OCI-M2 (cell line): ENCODE measurements at regions not wholly inside any gene's neighbourhood (a gene's known extent, or its start where the extent isn't known, plus 50 kb on each side); places are given as distances from the start of the nearest gene placed in this dataset.

Experiments
- DNase-seq: peaks from one replicate; lab custom pipeline; 2025; ENCODE audit not compliant: unreplicated experiment; lab: John Stamatoyannopoulos, UW

DNA sequence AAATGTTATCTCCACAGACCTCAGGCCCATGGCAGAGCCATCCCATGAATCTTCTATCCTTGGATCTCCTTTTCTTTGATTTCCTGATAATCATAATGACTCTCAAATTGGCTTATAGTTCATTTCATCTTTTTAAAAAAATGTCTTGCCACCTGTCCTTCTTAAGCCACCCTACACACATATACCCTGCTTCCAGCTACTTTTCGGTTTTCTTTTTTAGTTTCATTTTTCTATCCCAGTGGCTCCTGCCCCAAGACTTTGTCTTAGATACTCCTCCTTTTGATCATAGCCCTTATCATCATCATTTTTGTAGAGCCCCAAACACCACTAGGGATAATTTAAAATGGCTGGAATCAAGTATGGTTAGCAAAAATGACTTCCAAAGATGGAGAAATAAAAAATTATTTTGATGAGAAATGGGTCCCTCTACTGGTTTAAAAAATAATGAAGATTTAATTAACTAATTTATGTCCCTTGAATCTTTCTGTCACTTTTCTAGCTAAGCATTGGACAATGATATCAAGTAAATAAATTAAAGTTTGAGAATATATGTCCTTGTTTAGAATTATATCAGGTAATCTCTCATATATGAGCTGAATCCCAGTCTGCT lies 277.3 kb upstream of the SEMA3D start:
- DNase-seq: no peak

DNA sequence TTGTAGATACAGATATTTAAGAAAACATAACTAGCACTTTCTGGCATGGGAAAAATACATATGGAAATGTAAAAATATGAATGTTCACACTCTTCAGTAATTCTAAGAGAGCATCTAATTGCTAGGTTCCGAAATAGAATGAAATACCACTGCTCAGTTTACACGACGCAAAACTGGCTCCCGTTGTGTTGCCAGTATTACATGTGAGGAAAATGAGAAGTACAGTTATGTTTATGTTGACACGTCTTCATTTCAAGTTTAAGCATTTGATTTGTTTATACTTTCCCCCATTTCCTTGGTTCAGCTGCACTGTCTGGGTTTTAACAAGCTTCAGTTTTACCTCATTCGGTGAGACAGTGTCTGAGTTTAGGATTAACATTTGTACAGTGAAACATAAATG lies 275.8 kb upstream of the SEMA3D start:
- no peak for DNase-seq

DNA sequence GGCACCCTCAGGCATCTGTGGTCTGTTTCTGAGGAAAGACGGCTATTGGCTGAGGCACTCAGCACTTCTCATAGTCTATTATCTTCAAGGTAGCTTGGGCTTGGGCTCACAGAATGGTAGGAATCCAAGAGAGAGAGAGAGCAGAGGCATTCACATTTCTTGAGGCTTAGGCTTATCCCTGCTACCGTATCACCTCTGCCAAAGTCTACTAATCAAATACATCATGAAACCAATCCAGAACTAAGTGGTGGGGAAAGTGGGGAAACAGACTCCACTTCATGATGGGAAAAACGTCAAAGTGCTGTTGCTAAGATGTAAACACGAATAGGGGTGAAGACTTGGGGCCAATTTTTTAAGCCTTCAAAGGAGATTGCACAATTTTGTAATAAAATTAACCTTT lies 271.1 kb upstream of the SEMA3D start:
- no peak for DNase-seq

- DNase-seq: no peak
Observed at GRCh38 chr7:85456254-85456653, 269.4 kb upstream of the SEMA3D start.

GRCh38 chr7:85454904-85455303 lies 268.0 kb upstream of the SEMA3D start:
- no peak for DNase-seq

DNA sequence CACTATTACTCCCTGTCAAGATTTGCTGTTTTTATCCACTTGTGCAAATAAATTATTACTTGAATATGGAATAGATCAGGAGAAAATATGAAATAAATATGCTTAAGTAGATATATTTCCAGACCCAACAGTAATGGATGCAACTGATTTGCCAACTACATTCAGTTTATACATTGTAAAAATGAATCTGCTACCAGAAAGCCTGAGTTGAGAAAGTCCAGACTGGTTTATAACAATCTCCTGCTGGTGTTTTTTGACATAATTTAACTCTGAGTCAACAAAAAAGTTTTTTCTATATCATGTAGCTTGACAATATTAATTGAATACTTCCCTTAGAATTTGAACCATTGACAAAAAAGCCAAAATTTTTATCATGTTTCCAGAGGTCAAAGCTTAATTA lies 265.8 kb upstream of the SEMA3D start:
- DNase-seq: no peak

- no peak for DNase-seq
Observed at GRCh38 chr7:85449478-85449877, 262.6 kb upstream of the SEMA3D start.

GRCh38 chr7:85447004-85447403 lies 260.1 kb upstream of the SEMA3D start:
- DNase-seq: no peak

GRCh38 chr7:85426487-85426960 lies 239.7 kb upstream of the SEMA3D start:
- DNase-seq: no peak

DNA sequence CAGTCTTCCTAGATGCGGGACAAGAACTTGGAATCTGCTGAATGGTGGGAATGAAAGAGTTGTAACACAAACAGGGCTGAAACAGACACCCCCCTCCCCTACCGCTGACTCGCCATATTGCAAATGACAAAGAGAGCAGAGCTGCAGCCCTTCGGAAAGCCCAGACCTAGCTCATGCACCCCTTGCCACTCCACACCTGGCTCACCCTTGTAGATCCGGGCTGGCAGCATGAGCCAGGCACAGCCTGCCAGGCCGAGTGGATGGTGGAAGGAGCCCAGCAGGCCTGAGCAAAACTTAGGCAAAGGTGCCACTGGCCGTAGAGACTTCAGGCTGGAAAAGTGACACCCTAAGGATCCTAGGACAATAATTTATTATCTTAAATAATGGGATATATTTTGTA lies 237.4 kb upstream of the SEMA3D start:
- no peak for DNase-seq

DNA sequence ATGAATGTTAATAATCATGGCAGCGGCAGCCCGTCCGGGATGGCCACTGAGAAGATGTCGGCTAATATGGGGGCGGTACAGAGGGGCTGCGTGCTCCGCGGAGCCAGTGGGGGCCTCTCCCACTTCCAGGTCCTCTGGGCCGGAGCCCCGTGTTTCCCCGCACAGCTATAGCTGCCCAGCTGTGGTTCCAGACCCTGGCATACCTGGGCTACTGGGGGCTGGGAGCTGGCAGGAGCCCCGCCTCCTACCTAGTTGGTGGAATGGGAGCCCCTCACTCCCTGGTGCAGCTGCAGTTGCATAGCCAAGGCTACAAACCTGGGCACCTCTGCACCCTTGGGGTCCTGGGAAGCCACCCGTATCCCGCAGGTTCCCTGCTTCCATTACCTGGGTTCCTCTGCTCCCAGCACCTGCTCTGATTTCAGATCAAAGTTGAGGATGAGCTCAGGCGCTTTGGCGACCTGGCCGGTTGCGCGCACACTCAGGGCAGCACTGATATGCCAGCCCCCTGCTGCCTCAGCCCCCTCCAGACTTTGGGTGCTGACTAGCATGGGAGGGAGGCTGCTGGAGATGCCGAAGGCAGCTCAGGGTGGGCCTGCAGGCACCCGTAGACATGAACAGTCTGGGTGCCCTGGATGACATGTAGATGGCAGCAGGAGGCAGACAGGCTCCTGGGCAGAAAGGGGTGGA lies 236.5 kb upstream of the SEMA3D start:
- no peak for DNase-seq

DNA sequence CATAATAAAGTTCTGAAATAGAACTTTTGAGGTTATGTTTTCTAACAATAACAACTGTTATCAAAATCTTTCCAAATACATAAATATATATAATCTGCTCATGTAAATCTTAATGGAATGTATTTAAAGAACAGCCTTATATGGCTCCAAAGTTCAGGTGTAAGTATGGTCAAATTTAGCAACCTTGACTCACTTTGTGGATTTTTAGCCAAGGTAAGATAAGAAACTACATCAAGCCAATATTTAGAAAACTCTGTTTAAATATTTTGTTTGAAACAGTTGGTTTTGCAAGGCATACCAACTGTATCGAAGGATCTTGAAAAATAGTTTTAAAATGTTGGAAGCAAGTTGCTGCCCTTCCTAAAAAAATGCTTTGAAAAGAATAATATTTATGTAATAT lies 228.9 kb upstream of the SEMA3D start:
- DNase-seq: no peak

GRCh38 chr7:85413718-85414117 lies 226.9 kb upstream of the SEMA3D start:
- no peak for DNase-seq

- no peak for DNase-seq
Observed at GRCh38 chr7:85412912-85413311, 226.1 kb upstream of the SEMA3D start.

DNA sequence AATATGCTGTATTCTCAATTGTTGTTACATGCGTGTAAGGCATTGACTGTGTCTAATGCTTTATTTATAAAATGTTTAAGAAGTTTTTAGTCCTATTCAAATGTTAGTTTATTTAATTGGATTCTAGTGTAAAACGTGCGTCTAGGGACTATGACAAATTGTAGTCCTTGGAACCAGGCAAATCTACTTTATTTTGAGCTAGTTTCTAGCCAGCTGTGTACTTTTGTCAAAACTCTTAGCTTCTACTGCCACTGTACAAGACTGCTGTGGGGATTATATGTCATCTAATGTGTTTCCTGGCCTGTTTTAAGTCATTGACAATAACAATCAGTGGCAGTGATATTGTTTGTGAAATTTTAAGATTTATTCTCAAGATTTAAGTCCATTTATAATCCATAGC lies 220.5 kb upstream of the SEMA3D start:
- no peak for DNase-seq

GRCh38 chr7:85405016-85405902 lies 218.4 kb upstream of the SEMA3D start:
- DNase-seq: no peak

DNA sequence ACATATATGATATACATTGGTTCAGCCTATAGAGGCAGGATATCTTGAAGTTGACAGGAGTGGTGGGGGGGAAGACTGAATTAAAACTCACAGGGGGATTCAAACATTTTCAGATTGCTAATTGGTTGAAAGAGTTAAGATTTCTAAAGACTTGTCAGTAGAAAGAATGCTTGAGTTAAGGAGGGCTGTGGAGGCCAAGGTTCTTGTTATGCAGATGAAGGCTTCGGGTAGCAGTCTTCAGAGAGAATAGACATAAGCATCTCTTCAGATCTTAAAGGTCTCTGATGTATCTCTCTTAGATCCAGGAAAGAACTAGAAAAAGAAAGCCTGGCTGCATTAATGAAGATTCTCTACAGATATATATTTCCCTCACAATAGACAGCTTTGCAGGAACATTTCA lies 209.8 kb upstream of the SEMA3D start:
- DNase-seq: no peak

DNA sequence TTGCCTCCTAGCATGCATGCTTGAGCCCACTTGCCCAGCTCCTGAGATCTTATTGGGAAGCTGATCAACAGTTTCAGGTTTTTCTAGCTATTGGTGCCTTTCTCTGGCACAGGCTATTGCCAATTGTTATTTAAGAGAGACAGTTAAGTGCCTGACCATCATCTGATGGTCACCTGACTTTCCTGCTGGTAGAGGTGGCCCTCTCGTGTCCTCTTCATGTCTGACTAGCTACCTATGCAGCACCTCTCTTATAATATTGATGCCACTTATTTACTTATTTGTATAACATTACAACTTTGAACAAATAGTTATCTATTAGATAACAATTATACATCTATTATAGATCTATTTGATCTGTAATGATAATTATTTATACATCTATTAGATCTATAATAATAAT lies 205.9 kb upstream of the SEMA3D start:
- no peak for DNase-seq

GRCh38 chr7:85392326-85392725 lies 205.5 kb upstream of the SEMA3D start:
- DNase-seq: no peak

DNA sequence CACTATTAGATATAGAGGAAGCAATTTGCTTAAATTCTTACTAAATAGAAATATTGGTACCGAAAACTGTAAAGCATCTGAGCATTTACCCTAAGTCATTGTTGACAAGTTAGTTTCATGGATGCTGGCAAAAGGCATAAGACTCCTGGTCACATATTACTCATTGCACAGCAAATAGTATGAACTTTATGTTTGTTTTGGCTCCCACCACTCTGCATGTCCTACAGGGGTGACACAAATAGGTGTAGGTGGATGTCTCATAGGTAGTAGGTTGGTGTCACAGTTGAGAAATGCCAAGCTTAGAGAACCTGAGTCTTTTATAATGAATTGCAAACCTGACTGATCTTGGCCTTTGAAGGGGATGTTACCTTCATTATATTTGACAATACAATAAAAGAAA lies 199.6 kb upstream of the SEMA3D start:
- no peak for DNase-seq

DNA sequence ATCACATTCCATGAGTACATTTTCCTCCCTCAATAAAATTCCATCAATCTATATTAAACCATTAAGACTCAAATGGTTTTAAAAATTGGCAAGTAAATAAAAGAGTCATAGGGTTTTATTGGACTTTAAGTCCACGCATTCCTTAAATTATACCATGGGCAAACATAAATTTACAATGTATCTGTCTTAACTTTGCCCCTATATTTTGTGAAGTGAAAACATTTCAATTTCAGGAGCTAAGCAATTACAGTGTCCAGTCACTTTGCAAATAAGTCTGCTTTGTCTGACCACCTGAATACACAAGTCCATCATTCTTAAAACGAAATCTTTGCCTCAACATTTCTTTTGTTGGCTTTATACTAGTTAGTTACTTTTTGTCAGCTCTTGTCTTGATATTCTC lies 197.5 kb upstream of the SEMA3D start:
- no peak for DNase-seq

DNA sequence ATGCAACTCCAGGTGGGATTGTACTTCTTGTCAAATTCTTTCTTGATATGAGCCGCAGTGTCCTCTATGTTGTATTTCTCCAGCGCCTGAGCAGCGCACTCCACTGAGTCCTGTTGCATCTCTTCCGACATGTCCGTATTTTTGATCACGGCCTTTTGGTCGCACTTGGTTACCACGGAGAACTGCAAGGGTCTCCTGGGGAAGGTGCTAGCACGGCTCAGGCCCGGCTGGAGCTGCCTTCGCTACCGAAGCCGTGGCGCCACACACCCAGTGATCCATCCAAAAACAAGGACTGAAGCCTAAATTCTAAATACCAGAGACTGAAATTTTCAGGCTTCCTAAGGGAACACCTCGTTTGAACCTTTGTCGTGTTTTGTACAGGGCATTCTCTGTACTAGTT lies 194.4 kb upstream of the SEMA3D start:
- DNase-seq: no peak
